WTC11 (cell line): ENCODE measurements at regions not wholly inside any gene's neighbourhood (a gene's known extent, or its start where the extent isn't known, plus 50 kb on each side); places are given as distances from the start of the nearest gene placed in this dataset.

Experiments used
- ATAC-seq: fragments of 200-7000 bp; cut with Tn5 transposase; 2 replicates; pipeline ENCODE4 v1.10.0; 2021; ENCODE audit warnings: mild to moderate bottlenecking, moderate library complexity
- CTCF ChIA-PET: fragments of 300-600 bp; sonication (Branson Sonifier 250); formaldehyde crosslinking; loops from one replicate; lab custom pipeline; 2021; ENCODE audit warnings: antibody characterized with exemption; lab: Charles Lee
- POLR2A ChIA-PET: fragments of 350-600 bp; sonication (Branson Sonifier 250); formaldehyde crosslinking; loops from one replicate; lab custom pipeline; 2021; ENCODE audit warnings: antibody characterized with exemption; lab: Charles Lee
- DNase-seq: peaks from one replicate; pipeline ENCODE4 v3.0.0; 2021; ENCODE audit warnings: low spot score
- H3K27ac Mint-ChIP-seq: 2 replicates; pipeline ENCODE4 v1.8.0; 2021; ENCODE audit warnings: mixed read lengths
- H3K27me3 Mint-ChIP-seq: 2 replicates; pipeline ENCODE4 v1.8.0; 2021; ENCODE audit warnings: low read depth, mild to moderate bottlenecking, moderate library complexity, mixed read lengths
- H3K36me3 Mint-ChIP-seq: 2 replicates; pipeline ENCODE4 v1.8.0; 2021; ENCODE audit warnings: mixed read lengths
- H3K4me1 Mint-ChIP-seq: 2 replicates; pipeline ENCODE4 v1.8.0; 2022; ENCODE audit warnings: mixed read lengths
- H3K4me3 Mint-ChIP-seq: 2 replicates; pipeline ENCODE4 v1.8.0; 2021; ENCODE audit warnings: mild to moderate bottlenecking, moderate library complexity, mixed read lengths
- H3K9me3 Mint-ChIP-seq: 2 replicates; pipeline ENCODE4 v1.8.0; 2021; ENCODE audit warnings: mixed read lengths
- CBFB ChIP-seq: sonication (generic); formaldehyde crosslinking; IDR thresholded peaks from 2 replicates; pipeline ENCODE4 v1.8.1; 2022; ENCODE audit warnings: mild to moderate bottlenecking, low read depth, missing genetic modification reagents
- ELF4 ChIP-seq: sonication (generic); formaldehyde crosslinking; IDR thresholded peaks from 2 replicates; pipeline ENCODE4 v1.8.1; 2022; ENCODE audit warnings: low read depth, mild to moderate bottlenecking, moderate library complexity, missing genetic modification reagents
- ESRRA ChIP-seq: sonication (generic); formaldehyde crosslinking; IDR thresholded peaks from 2 replicates; pipeline ENCODE4 v1.8.1; 2022; ENCODE audit warnings: mild to moderate bottlenecking, missing genetic modification reagents, borderline replicate concordance
- FOXK1 ChIP-seq: sonication (generic); formaldehyde crosslinking; IDR thresholded peaks from 2 replicates; pipeline ENCODE4 v1.8.0; 2022; ENCODE audit warnings: mild to moderate bottlenecking, moderate library complexity, missing genetic modification reagents
- HMGA2 ChIP-seq: fragments of 250-450 bp; sonication (Bioruptor Pico); IDR thresholded peaks from 2 replicates; pipeline ENCODE4 v1.4.0; 2021; ENCODE audit warnings: mild to moderate bottlenecking, moderate library complexity
- JUN ChIP-seq: sonication (generic); formaldehyde crosslinking; IDR thresholded peaks from 2 replicates; pipeline ENCODE4 v1.8.0; 2023; ENCODE audit warnings: mild to moderate bottlenecking, missing genetic modification reagents
- MYBL2 ChIP-seq: sonication (generic); formaldehyde crosslinking; IDR thresholded peaks from 2 replicates; pipeline ENCODE4 v1.8.1; 2023; ENCODE audit warnings: mild to moderate bottlenecking, moderate library complexity, missing genetic modification reagents
- NFATC4 ChIP-seq: fragments of 250-450 bp; sonication (Bioruptor Pico); IDR thresholded peaks from 2 replicates; pipeline ENCODE4 v1.9.0; 2021; ENCODE audit warnings: mild to moderate bottlenecking
- OVOL2 ChIP-seq: fragments of 250-450 bp; sonication (Bioruptor Pico); IDR thresholded peaks from 2 replicates; pipeline ENCODE4 v1.9.0; 2021; ENCODE audit warnings: mild to moderate bottlenecking, borderline replicate concordance
- SP1 ChIP-seq: sonication (generic); formaldehyde crosslinking; conservative IDR thresholded peaks from 2 replicates; pipeline ENCODE4 v1.8.1; 2022; ENCODE audit warnings: missing genetic modification reagents
- TEAD4 ChIP-seq: sonication (generic); formaldehyde crosslinking; IDR thresholded peaks from 2 replicates; pipeline ENCODE4 v1.8.0; 2022; ENCODE audit warnings: mild to moderate bottlenecking, missing genetic modification reagents
- ZBTB21 ChIP-seq: sonication (generic); formaldehyde crosslinking; IDR thresholded peaks from 2 replicates; pipeline ENCODE4 v1.8.1; 2023; ENCODE audit warnings: mild to moderate bottlenecking, missing genetic modification reagents, borderline replicate concordance
- ZNF121 ChIP-seq: sonication (generic); formaldehyde crosslinking; IDR thresholded peaks from 2 replicates; pipeline ENCODE4 v1.8.0; 2023; ENCODE audit warnings: missing genetic modification reagents
- ZNF138 ChIP-seq: sonication (generic); formaldehyde crosslinking; conservative IDR thresholded peaks from 2 replicates; pipeline ENCODE4 v1.8.1; 2022; ENCODE audit warnings: mild to moderate bottlenecking, moderate library complexity, missing genetic modification reagents
- ZNF317 ChIP-seq: sonication (generic); formaldehyde crosslinking; IDR thresholded peaks from 2 replicates; pipeline ENCODE4 v1.8.1; 2023; ENCODE audit warnings: low read depth, mild to moderate bottlenecking, moderate library complexity, missing genetic modification reagents, borderline replicate concordance
- ZNF671 ChIP-seq: fragments of 250-450 bp; sonication (Bioruptor Pico); IDR thresholded peaks from 2 replicates; pipeline ENCODE4 v1.8.0; 2021; ENCODE audit warnings: mild to moderate bottlenecking
- TF ChIP-seq, protein P1 (sequence below): sonication (generic); formaldehyde crosslinking; IDR thresholded peaks from 2 replicates; pipeline ENCODE4 v1.8.1; 2023; ENCODE audit warnings: mild to moderate bottlenecking, missing genetic modification reagents
- TF ChIP-seq, protein P2 (sequence below): fragments of 250-450 bp; sonication (Bioruptor Pico); IDR thresholded peaks from 2 replicates; pipeline ENCODE4 v1.9.0; 2021; ENCODE audit warnings: moderate library complexity, mild to moderate bottlenecking, inconsistent platforms, borderline replicate concordance
- TF ChIP-seq, protein P3 (sequence below): sonication (generic); formaldehyde crosslinking; IDR thresholded peaks from 2 replicates; pipeline ENCODE4 v1.8.0; 2023; ENCODE audit warnings: missing genetic modification reagents
- TF ChIP-seq, protein P4 (sequence below): sonication (generic); formaldehyde crosslinking; IDR thresholded peaks from 2 replicates; pipeline ENCODE4 v1.8.0; 2023; ENCODE audit warnings: mild to moderate bottlenecking, missing genetic modification reagents
- TF ChIP-seq, protein P5 (sequence below): sonication (generic); formaldehyde crosslinking; IDR thresholded peaks from 2 replicates; pipeline ENCODE4 v1.8.1; 2022; ENCODE audit warnings: low read depth, mild to moderate bottlenecking, moderate library complexity, missing genetic modification reagents, borderline replicate concordance
- TF ChIP-seq, protein P6 (sequence below): fragments of 250-450 bp; sonication (Bioruptor Pico); IDR thresholded peaks from 2 replicates; pipeline ENCODE4 v2.1.2; 2022; ENCODE audit warnings: mild to moderate bottlenecking, moderate library complexity
- TF ChIP-seq, protein P7 (sequence below): sonication (generic); formaldehyde crosslinking; IDR thresholded peaks from 2 replicates; pipeline ENCODE4 v1.8.0; 2022; ENCODE audit warnings: mild to moderate bottlenecking, missing genetic modification reagents
- TF ChIP-seq, protein P8 (sequence below): fragments of 250-450 bp; sonication (Bioruptor Pico); IDR thresholded peaks from 2 replicates; pipeline ENCODE4 v1.8.0; 2021; ENCODE audit warnings: mild to moderate bottlenecking

- POLR2A ChIA-PET = no interaction called here
- H3K4me1 Mint-ChIP-seq = peaks cover 10% of the 10 kb centered on the region
- ATAC-seq = no peak
- no peaks in the 10 kb centered on the region; the same call in 1 of the 2 replicates for H3K27me3 Mint-ChIP-seq
- no peak overlapping the region for H3K4me3 Mint-ChIP-seq
- CTCF ChIA-PET = no interaction called here
- no peaks in the 10 kb centered on the region for H3K36me3 Mint-ChIP-seq
- H3K27ac Mint-ChIP-seq = no peak overlapping the region
- H3K9me3 Mint-ChIP-seq = no peaks in the 10 kb centered on the region
- TF ChIP-seq ZBTB21 (CRISPR knock-in tag) (no peak), TEAD4 (CRISPR knock-in tag) (no peak), SP1 (CRISPR knock-in tag) (no peak), MYBL2 (CRISPR knock-in tag) (no peak), ELF4 (CRISPR knock-in tag) (no peak), OVOL2 (CRISPR knock-in tag) (no peak), ZNF138 (CRISPR knock-in tag) (no peak), NFATC4 (no peak), ZNF317 (CRISPR knock-in tag) (no peak), FOXK1 (CRISPR knock-in tag) (no peak)
- TF ChIP-seq, protein P1, sequence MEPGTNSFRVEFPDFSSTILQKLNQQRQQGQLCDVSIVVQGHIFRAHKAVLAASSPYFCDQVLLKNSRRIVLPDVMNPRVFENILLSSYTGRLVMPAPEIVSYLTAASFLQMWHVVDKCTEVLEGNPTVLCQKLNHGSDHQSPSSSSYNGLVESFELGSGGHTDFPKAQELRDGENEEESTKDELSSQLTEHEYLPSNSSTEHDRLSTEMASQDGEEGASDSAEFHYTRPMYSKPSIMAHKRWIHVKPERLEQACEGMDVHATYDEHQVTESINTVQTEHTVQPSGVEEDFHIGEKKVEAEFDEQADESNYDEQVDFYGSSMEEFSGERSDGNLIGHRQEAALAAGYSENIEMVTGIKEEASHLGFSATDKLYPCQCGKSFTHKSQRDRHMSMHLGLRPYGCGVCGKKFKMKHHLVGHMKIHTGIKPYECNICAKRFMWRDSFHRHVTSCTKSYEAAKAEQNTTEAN = no peak
- TF ChIP-seq, protein P2, sequence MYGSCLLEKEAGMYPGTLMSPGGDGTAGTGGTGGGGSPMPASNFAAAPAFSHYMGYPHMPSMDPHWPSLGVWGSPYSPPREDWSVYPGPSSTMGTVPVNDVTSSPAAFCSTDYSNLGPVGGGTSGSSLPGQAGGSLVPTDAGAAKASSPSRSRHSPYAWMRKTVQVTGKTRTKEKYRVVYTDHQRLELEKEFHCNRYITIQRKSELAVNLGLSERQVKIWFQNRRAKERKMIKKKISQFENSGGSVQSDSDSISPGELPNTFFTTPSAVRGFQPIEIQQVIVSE (CRISPR knock-in tag) = no peak
- TF ChIP-seq, protein P3, sequence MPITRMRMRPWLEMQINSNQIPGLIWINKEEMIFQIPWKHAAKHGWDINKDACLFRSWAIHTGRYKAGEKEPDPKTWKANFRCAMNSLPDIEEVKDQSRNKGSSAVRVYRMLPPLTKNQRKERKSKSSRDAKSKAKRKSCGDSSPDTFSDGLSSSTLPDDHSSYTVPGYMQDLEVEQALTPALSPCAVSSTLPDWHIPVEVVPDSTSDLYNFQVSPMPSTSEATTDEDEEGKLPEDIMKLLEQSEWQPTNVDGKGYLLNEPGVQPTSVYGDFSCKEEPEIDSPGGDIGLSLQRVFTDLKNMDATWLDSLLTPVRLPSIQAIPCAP (CRISPR knock-in tag) = no peak
- TF ChIP-seq, protein P4, sequence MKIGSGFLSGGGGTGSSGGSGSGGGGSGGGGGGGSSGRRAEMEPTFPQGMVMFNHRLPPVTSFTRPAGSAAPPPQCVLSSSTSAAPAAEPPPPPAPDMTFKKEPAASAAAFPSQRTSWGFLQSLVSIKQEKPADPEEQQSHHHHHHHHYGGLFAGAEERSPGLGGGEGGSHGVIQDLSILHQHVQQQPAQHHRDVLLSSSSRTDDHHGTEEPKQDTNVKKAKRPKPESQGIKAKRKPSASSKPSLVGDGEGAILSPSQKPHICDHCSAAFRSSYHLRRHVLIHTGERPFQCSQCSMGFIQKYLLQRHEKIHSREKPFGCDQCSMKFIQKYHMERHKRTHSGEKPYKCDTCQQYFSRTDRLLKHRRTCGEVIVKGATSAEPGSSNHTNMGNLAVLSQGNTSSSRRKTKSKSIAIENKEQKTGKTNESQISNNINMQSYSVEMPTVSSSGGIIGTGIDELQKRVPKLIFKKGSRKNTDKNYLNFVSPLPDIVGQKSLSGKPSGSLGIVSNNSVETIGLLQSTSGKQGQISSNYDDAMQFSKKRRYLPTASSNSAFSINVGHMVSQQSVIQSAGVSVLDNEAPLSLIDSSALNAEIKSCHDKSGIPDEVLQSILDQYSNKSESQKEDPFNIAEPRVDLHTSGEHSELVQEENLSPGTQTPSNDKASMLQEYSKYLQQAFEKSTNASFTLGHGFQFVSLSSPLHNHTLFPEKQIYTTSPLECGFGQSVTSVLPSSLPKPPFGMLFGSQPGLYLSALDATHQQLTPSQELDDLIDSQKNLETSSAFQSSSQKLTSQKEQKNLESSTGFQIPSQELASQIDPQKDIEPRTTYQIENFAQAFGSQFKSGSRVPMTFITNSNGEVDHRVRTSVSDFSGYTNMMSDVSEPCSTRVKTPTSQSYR (CRISPR knock-in tag) = no peak
- TF ChIP-seq, protein P5, sequence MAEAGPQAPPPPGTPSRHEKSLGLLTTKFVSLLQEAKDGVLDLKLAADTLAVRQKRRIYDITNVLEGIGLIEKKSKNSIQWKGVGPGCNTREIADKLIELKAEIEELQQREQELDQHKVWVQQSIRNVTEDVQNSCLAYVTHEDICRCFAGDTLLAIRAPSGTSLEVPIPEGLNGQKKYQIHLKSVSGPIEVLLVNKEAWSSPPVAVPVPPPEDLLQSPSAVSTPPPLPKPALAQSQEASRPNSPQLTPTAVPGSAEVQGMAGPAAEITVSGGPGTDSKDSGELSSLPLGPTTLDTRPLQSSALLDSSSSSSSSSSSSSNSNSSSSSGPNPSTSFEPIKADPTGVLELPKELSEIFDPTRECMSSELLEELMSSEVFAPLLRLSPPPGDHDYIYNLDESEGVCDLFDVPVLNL (CRISPR knock-in tag) = no peak
- no peak for DNase-seq
Observed at GRCh38 chr2:145918951-145919350, 1399.0 kb upstream of the ZEB2 start.

GRCh38 chr2:145916799-145917198 lies 1396.9 kb upstream of the ZEB2 start:
- Mint-ChIP-seq H3K4me1 (peaks cover 10% of the 10 kb centered on the region), H3K27ac (no peak overlapping the region), H3K27me3 (no peaks in the 10 kb centered on the region), H3K4me3 (no peak overlapping the region), H3K36me3 (no peaks in the 10 kb centered on the region), H3K9me3 (no peaks in the 10 kb centered on the region)
- ChIA-PET CTCF (no interaction called here), POLR2A (no interaction called here)
- DNase-seq (no peak), ATAC-seq (no peak)
- TF ChIP-seq ZNF671 (CRISPR knock-in tag) (no peak), ZNF121 (CRISPR knock-in tag) (no peak), ESRRA (no peak), HMGA2 (CRISPR knock-in tag) (no peak), CBFB (CRISPR knock-in tag) (no peak), SP1 (CRISPR knock-in tag) (no peak), FOXK1 (CRISPR knock-in tag) (no peak), JUN (CRISPR knock-in tag) (no peak)
- TF ChIP-seq, protein P6, sequence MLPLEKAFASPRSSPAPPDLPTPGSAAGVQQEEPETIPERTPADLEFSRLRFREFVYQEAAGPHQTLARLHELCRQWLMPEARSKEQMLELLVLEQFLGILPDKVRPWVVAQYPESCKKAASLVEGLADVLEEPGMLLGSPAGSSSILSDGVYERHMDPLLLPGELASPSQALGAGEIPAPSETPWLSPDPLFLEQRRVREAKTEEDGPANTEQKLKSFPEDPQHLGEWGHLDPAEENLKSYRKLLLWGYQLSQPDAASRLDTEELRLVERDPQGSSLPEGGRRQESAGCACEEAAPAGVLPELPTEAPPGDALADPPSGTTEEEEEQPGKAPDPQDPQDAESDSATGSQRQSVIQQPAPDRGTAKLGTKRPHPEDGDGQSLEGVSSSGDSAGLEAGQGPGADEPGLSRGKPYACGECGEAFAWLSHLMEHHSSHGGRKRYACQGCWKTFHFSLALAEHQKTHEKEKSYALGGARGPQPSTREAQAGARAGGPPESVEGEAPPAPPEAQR (CRISPR knock-in tag) = no peak
- TF ChIP-seq, protein P7, sequence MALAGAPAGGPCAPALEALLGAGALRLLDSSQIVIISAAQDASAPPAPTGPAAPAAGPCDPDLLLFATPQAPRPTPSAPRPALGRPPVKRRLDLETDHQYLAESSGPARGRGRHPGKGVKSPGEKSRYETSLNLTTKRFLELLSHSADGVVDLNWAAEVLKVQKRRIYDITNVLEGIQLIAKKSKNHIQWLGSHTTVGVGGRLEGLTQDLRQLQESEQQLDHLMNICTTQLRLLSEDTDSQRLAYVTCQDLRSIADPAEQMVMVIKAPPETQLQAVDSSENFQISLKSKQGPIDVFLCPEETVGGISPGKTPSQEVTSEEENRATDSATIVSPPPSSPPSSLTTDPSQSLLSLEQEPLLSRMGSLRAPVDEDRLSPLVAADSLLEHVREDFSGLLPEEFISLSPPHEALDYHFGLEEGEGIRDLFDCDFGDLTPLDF (CRISPR knock-in tag) = no peak
- TF ChIP-seq, protein P8, sequence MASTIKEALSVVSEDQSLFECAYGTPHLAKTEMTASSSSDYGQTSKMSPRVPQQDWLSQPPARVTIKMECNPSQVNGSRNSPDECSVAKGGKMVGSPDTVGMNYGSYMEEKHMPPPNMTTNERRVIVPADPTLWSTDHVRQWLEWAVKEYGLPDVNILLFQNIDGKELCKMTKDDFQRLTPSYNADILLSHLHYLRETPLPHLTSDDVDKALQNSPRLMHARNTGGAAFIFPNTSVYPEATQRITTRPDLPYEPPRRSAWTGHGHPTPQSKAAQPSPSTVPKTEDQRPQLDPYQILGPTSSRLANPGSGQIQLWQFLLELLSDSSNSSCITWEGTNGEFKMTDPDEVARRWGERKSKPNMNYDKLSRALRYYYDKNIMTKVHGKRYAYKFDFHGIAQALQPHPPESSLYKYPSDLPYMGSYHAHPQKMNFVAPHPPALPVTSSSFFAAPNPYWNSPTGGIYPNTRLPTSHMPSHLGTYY = no peak
